GM18861 (cell line): ENCODE measurements at regions not wholly inside any gene's neighbourhood (a gene's known extent, or its start where the extent isn't known, plus 50 kb on each side); places are given as distances from the start of the nearest gene placed in this dataset.
"Not testable (repeated sequence)": the region's sequence is repeated elsewhere in the genome, so short reads cannot be mapped to it uniquely, and the experiment has no call there.

Experiments used
- ATAC-seq: cut with Tn5 transposase; IDR thresholded peaks from one replicate; pipeline ENCODE4 v1.9.1; 2021; ENCODE audit not compliant: unreplicated experiment

DNA sequence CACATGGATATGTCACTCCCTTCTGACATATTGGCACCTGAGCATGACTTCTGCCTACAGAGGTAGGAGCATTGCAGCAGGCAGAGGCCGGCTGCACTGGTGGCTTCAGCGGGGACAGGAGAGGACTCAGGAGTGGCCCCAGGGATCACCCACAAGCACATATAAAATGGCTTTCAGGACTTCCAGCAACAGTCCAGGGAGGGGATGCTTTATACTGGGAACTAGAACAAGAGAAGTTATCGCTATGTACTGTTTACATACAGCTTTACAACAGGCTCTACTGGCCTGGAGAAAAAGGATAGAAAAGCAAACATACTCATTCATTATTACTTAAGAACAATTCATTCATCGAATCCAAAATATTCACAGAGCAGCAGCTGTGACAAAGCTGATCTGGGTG is 337.8 kb downstream of the THBS2 start:
- ATAC-seq, result no peak

DNA sequence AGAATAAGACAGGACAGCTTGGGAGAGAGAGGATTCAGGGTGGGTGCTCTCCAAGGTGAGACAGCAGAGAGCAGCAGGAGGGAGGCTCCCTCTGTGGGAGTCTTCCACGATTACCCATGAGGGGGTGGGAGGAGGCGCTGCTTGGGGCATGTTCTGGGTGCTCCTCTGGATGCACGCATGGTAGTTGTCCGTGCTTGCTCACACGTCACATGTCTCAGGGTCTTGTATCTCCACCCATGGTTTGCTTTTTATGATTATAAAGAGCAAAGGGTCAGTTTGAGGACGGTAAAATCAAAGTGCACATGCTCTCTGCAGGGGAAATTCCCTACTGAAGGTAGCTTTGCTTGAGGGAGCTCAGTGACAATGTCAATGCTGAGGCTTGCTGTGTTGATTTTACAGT is 338.4 kb downstream of the THBS2 start:
- no peak for ATAC-seq

DNA sequence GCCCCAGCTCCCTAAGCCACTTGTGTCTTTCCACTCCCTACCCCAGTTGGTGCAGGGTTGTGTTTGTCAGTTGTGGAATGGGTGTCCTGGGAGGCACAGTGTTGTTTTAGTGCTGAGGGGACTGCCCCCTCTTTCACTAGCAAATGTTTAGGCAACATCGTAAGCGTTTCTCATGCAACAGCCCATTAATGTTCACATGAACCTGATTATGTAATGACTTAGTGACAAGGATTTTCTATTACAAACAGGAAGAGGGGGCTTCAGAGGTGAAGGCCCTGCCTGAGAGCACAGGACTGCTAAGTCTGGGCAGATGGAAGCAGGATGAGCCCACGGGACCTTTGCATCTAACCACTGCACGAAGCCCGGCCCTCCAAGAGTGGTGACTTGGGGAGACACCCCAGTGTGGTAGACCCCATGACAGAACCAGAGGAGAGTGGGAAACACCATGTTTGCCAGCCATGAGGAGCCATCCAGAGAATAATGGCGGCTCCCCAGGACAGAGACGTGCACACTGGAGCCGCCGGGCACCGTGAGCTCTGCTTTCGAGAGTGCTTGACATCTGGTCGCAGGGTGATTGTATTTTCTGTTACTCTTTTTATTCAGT is 339.7 kb downstream of the THBS2 start:
- no peak for ATAC-seq

DNA sequence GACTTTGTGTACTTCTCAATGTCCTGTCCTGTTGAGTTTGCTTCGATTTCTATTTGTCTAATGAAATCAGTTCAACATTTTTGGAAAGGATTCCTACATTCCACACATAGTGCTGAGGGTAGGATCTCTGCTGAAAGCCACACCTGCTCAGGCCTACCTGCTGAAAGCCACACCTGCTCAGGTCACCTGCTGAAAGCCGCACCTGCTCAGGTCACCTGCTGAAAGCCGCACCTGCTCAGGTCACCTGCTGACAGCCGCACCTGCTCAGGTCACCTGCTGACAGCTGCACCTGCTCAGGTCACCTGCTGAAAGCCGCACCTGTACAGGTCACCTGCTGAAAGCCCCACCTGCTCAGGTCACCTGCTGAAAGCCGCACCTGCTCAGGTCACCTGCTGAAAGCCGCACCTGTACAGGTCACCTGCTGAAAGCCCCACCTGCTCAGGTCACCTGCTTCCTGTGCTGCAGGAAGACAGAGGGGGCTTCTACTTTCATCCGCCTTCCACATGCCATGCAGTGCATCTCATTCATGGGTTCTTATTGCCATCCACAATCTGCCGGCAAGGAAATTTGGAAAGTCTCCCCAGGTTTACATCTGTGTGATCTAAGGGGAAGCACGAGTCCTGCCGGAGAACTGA is 340.3 kb downstream of the THBS2 start:
- not testable (repeated sequence) for ATAC-seq

DNA sequence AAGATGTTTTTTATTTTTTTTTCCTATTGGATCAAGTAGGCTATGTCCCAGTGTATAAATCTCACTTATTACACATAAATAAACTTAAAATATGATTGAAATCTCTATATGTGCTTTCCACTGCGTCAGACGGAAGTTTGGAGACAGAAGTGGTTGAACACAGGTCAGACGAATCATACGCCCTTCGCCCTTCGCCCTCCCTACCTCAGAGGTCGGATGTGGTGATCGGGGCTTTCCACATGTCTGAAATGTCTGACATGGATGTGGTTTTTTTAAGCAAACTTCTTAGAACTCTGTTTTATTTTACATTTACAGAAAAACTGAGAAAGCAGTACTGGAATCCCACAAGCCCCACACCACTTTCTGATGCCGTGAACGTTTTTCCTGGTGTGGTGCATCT is 344.4 kb downstream of the THBS2 start:
- ATAC-seq, result no peak

DNA sequence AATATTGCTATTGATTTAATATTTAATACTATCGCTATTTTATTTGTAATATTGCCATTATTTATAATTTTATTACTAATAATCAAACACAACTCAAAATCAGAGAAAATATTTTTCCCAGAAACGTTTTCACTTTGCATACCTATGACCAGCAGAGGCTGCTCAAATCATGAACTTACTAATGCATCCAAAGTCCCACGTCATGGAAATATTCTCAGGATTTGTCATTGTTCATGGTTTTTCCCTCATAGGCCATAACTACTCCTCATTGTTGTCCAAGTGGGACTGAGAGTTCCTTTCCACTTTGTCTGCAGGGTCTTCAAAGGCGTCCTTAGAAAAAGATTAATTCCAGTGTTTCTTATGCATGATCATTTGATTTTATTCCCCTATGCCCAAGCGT is 344.8 kb downstream of the THBS2 start:
- ATAC-seq, result no peak

DNA sequence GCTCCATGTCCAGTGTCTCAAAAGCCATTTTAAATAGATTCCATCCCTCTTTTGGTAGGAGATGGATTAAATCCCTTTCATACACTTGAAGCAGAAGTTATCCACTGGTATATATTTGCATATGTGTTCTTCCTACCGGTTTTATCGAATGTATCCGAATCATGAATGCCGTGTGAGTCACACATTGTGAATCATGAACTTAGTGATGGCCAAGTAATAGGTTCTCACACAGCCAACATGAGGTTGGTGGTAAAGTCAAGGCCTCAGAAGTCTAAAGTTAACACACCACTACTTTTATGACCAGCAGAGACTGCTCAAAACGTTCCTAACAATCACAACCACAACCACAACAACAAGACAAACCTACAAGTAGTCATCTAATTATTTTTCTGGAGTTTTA is 345.5 kb downstream of the THBS2 start:
- ATAC-seq, result no peak

DNA sequence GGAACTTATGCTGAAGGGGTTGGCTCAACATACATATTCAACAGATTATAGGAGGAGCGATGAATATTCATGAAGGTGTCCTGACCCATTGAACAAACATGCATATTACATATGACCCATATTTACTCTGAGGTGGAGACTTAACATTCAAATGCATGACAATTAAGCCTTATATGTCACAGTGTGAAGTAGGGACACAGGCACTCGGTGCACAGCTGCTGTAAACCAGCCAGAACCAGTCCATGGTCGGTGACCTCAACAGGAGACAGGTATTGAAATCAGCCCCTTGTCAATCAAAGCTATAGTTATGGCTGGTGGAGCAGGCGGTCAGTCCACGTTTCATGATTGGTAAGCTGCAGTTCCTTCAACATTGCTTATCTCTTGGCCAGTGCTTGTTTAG is 347.3 kb downstream of the THBS2 start:
- ATAC-seq, result no peak

DNA sequence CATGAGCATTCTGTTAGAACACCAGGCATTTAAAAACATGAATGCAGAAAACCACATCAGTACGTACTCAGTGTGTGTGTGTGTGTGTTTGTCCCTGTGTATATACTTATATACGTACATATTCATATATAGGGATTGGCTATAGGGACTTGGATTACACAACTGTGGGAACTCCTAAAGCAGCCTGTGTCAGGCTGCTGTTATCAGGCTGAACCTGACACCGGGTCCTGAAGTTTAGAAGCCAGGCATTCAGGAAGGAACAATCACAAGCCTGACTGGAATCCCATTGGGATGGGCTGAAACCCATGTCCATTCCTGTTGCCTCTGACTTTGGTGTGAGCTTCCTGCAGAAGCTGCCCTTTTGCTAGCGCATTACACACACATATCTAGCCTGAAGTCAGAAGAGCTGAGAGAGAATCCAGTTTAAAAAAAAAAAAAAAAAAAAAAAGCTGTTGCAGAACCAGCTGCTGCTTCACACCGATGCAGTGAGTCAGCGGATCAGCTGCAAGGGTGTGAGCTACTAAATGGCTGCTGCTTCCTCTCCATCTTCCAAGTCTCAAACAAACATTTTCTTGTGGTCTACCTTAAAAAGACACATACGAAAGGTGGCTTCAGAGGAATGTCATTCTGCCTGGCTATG is 348.1 kb downstream of the THBS2 start:
- ATAC-seq, result no peak

DNA sequence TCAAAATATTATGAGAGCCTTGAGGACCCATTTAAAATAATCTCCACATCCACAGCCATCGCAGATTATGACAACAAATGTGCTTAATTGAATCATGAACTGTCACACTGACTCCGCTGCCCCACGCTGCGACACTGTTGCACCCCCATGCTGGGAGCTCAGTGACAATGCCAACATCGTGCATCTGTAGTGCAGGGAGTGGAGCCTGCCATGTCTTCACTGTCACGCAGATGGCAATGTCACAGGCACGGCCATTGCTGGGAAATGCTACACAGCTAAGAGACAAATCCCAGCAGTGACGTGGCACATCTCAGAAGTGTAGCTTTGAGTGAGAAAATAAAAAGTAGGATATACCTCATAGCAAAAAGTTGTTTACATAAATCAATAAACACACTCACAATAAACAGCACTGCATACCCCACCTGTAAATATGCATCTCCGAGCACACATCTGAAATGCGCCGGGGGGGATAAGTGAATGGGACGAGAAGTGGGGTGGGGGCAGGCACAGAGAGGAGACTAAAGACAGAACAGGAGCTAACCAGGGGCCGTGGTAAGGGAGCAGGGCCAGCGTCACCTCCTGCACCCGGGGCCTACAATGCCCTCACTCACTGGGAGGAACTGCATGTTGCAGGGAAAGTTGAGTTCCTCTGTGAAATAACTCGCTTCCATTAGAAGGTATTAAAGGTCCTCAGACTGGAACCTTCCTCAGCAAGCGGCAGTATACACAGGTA is 349.9 kb downstream of the THBS2 start:
- no peak for ATAC-seq

DNA sequence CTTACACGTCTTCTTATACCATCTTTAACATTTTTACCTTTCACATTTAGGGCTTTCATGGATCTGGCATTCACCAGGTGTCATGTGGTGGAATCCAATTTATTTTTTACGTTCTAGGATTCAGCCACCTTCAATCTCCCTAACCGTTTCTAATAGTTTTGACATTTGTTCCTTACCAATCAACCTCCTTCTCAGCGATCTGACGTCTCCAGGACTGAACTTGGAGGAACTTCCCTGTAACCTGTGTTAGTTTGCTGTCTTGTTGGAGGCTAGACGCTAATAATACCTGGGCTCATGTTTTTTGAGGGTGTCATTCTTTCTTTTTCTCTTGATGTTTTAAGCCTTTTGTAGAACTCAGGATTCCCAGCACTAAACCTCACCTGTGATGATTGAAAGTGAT is 351.6 kb downstream of the THBS2 start:
- ATAC-seq, result no peak

DNA sequence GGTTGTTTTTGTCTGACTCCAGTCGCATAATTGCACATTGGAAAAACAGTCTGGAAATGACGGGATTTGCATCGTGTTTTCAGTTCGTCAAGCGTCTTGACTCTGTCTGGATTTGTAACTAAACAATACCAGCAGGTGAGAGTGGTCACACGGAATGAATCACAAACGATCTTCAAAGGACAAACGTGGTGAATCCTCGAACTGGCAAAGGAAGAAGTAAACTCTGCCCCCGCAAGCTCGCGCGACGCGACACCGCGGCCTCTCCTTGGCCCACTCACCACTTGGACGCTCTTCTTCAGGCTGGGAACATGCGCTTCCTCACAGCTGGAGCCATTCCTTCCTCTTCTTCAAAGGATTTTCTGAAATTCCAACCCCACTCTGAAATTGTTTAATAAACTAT is 352.6 kb downstream of the THBS2 start:
- no peak for ATAC-seq

DNA sequence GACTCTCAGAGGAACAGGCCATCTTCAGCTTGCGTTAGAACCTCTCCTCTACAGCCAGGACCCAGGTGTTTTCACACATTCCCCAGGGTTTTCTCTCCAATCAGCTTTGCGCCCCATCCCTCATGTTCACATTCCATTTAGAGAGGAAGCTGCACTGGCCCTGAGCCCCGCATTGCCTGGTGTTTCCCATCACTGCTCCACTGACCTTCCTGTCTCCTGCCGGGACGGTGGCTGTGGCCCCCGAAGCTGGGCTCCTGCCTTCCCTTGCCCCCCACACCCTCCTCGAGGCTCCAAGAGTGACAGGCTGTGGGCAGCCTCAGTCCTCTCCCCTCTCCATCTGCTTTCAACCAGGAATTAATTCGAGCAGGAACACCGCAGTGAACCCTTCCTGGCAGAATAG is 357.3 kb downstream of the THBS2 start:
- ATAC-seq, result no peak

DNA sequence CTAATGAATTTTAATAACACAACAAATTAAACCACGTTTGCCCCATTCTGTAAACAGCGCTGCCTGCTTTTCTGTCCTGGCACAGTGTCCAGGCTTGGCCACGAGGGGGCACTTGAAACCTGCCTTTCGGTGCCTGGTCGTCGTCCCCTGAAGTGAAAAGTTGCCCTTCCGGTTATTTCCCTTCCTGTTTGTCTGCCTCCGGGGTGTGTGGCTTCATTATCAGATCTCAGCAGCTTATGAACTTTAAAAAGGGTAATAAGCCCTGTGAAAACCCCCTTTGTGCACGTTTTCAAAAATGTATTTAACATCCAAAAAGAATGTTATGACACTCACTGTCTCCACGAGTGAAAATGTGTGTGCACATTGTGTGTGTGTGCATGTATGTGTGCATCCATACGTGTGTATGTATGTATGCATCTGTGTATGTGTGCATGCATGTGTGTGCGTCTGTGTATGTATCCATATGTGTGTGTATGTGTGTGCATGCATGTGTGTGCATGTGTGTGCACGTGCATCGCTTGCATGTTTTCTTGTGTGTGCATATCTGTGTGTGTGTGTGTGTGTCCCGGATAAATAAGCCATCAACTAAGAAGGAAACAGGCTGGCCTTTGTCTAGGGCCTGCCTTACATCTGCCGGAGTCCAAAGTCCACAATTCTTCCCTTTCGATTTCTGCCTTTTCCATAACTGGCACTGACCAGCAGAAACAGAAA is 358.4 kb downstream of the THBS2 start:
- ATAC-seq, result peak; percentile 99

DNA sequence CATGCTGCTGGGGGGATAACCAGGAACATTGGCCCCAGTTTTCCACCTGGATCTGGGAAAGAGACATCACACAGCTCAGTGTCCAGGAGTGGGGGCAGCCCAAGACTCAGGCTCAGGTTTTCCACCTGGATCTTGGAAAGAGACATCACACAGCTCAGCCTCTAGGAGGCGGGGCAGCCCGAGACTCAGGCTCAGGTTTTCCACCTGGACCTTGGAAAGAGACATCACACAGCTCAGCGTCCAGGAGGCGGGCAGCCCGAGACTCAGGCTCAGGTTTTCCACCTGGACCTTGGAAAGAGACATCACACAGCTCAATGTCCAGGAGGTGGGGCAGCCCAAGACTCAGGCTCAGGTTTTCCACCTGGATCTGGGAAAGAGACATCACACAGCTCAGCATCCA is 361.6 kb downstream of the THBS2 start:
- ATAC-seq, result no peak

DNA sequence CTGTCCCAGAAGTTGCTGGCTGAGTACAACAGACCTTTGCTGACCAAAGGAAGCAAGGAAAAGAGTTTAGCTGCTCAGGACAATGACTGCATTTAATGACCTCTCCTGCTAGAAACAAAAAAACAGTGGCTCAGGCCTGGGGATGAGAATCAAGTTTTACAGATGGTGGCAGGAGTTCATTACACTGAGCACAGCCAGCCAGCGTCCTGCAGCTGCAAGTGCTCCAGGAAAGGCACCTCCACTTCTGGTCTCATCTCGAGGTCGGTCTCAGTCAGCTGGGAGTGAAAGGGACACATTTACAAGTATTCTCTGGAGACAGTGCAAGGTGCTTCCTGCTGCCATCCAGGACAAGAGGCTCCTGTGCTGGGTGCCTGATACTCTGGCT is 362.7 kb downstream of the THBS2 start:
- ATAC-seq, result no peak

DNA sequence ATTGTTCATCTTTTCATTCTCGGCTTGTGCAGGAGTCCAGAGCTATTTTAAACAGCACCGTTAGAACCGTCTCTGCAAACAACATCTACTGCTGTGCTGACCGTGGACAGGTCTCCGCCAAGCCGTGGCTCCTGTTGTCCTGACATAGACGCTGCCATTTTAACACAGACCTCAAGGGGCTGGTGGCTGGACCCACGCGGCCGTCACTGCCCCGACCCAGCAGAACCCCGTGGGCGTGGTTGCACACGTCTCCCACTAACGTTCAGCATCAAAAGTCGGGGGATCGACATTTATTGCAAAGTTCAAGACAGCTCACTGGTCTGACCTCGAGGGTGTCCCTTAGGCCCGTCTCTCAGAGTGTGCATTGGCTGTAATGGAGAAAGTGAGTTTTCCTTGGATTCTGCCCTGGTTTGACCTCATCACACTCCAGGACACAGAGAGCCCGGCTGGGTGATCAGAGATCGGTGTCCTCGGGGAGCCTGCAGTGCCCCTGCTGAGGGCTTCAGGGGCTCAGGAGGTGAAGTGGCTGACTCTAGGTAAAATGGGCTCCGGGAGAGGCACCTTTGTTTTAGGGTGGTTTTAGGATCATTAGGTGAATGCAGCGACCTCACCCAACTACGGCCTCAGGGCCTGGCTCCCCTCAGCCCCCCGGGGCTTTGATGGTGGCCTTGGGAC is 363.2 kb downstream of the THBS2 start:
- ATAC-seq, result no peak

DNA sequence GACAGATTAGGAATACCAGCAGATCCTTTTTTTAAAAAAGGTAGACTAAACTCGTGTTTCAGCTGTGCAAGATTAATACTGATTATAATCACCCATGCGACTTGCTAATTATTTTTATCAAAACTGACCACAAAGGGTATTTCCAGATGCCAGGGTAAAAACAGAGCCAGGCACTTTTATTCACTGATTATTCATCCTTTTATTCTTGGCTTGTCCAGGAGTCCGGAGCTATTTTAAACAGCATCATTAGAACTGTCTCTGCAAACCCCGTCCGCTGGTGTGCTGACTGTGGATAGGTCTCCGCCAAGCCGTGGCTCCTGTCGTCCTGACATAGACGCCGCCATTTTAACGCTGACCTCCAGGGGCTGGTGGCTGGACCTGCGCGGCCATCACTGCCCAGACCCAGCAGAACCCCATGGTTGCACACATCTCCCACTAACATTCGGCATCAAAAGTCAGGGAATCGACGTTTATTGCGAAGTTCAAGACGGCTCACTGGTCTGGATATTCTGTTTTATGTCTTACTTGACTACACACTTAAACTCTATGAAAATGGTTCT is 364.8 kb downstream of the THBS2 start:
- ATAC-seq, result no peak

DNA sequence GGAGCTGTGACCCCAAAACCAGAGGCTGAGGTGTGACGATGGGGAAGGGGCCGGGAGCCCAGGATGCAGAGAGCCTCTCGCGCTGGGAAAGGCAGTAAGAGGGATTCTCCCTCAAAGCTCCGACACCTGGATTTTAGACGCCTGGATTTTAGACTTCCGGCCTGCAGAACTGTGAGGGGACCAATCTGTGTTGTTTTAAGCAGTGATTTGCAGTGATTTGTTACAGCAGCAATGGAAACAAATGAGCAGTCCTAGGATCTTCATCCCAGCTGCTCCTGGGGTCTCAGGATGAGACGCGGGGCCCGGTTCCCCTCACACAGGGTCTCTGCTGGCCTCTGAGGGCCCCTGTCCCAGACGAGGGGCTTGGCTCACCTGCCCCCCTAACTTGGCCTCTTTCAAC is 365.5 kb downstream of the THBS2 start:
- no peak for ATAC-seq

DNA sequence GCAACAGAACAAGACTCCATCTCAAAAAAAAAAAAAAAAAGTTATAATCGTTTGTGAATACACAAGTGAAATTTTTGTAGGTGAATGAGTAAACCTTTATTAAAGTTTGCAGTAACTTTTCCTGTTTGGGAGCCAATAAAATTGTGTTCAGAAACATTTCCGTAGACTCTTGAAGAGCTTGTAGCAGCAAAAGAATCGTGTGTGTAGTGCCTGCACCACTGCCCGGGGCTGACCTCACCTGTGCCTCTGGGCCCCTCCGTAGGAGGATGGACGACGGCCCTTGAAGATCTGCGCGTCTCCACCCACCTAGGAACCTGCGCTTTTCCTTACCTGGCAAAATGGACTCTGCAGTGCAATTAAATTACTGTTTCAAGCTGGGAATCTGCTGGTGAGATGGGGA is 366.0 kb downstream of the THBS2 start:
- ATAC-seq, result no peak

DNA sequence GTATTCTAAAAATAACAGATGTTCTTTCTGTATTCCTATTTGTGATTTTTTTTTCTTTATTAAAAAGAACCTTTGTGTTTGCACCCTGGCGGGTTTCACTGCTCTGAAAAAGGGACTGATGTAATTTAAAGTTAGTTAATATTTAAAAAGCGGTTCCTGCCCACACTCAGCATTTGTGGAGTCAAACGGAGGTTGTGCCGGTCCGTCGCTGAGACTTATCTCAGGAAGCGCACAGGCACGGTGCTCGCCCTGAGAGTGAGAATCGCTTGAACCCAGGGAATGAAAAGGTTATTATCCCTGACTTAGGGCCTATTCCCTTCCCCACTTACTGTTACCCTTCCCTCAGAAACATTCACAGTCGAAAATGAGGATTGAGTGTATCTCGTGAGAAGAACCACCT is 366.7 kb downstream of the THBS2 start:
- no peak for ATAC-seq
